ENCODE measurements at regions not wholly inside any gene's neighbourhood (a gene's known extent, or its start where the extent isn't known, plus 50 kb on each side); places are given as distances from the start of the nearest gene placed in this dataset.

DNA sequence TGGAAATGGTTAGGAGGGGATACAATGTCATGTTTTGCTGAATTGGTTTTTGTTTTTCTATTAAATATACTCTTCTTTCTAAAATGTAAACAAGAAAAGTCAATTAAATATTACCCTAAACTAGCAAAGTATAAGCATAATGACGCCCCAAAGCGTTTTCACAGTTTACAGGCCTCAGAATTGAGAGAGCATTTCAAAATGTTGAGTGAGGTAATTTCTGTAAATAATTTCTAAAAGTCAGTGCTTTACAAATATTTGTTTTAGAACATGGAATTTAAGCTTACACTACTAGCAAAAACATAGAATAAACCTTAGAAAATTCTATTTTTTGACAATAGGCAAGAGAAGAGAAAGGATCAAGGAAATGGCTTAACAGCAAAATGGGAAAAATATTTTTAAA, 958.4 kb upstream of the USP15 start:
- Mint-ChIP-seq H3K36me3 (ENCODE audit: low read depth) (no peaks in the 10 kb centered on the region), H3K4me1 (ENCODE audit: low read depth) (no peaks in the 10 kb centered on the region), H3K9me3 (no peaks in the 10 kb centered on the region), H3K27me3 (ENCODE audit: low read depth) (no peaks in the 10 kb centered on the region), H3K27ac (no peak overlapping the region), H3K4me3 (no peak overlapping the region)

DNA sequence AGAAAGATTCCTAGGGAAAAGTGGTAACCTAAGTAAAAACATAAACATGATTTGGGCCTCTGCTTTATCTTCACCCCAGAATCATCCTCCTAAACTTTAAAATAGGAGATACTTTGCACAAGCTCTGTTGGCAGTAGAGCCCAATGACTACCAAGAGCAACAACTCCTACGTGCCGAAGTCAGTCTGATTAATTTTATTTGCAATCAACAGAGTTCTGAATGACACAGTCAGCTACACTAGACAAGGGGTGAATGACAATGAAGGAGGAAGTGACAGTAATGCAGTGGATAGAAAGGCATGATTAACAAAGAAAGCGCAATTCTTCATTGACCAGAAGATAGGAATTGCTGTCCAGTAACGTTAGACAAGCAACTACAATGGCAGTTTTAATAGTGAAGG, 957.9 kb upstream of the USP15 start:
- Mint-ChIP-seq H3K4me1 (ENCODE audit: low read depth) (no peaks in the 10 kb centered on the region), H3K27ac (no peak overlapping the region), H3K27me3 (ENCODE audit: low read depth) (no peaks in the 10 kb centered on the region), H3K9me3 (no peaks in the 10 kb centered on the region), H3K4me3 (no peak overlapping the region), H3K36me3 (ENCODE audit: low read depth) (no peaks in the 10 kb centered on the region)

DNA sequence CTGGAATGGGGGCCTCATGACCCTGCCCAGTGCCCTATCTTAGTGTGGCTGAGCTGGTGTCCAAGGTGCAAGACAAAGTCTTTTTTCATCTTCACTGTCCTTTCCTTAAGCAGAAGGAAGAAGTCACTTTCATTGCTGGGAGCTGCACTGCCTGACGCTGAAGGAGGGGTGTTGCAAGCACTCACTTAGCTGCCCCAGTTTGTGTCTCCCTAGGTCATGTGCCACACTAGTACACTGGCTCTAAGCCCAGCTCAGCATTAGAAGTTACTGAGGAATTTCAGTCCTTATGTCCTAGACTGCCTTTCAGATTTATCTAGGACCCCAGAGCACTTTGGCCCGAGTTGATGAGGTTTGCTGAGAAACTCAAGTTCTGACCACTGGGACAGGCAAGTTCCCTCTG, 952.0 kb upstream of the USP15 start:
- H3K4me3 Mint-ChIP-seq, result no peak overlapping the region
- H3K27me3 Mint-ChIP-seq (ENCODE audit: low read depth), result no peaks in the 10 kb centered on the region
- H3K36me3 Mint-ChIP-seq (ENCODE audit: low read depth), result no peaks in the 10 kb centered on the region
- peaks cover 4% of the 10 kb centered on the region for H3K9me3 Mint-ChIP-seq
- H3K27ac Mint-ChIP-seq, result no peak overlapping the region
- no peaks in the 10 kb centered on the region for H3K4me1 Mint-ChIP-seq (ENCODE audit: low read depth)

DNA sequence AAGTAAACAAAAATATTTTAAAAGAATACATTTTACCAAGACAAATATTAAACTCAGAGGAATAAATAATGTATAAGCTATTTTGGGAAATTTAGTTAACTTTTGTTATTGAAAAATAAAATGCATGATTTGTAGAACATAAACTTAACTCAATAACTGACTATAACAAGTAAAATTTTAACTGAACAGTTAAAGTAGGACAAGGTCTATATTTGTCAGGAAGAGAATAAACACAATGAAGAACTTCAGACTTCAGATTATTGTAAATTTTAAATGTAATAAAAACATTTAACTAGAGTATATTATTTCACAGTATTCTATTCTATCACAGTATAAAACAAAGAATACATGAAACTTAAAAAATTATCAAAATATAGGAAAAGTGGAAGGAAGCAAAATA, 948.8 kb upstream of the USP15 start:
- Mint-ChIP-seq H3K4me3 (no peak overlapping the region), H3K4me1 (ENCODE audit: low read depth) (no peaks in the 10 kb centered on the region), H3K27me3 (ENCODE audit: low read depth) (no peaks in the 10 kb centered on the region), H3K9me3 (peaks cover 9% of the 10 kb centered on the region), H3K36me3 (ENCODE audit: low read depth) (no peaks in the 10 kb centered on the region), H3K27ac (no peak overlapping the region)

DNA sequence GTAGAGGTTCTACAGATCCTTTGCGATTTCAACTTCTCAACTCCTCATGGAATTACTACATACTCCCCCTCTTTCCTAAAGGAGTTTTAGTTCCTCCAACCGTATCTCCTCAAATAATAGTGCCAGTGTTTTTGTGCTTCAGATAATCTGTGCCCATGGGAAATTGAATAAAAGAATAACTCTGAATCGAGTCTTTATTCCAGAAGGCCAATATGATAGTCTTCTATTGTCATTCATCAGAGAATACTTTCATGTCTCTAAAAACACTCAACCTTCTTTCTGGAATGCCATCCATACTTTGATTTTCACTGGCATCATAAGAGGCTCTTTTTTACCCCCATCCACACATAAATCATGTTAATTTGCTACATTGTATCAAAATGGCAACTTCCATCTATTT, 911.3 kb upstream of the USP15 start:
- Mint-ChIP-seq H3K27ac (no peak overlapping the region), H3K9me3 (no peaks in the 10 kb centered on the region), H3K36me3 (ENCODE audit: low read depth) (no peaks in the 10 kb centered on the region), H3K27me3 (ENCODE audit: low read depth) (no peaks in the 10 kb centered on the region), H3K4me3 (no peak overlapping the region), H3K4me1 (ENCODE audit: low read depth) (no peaks in the 10 kb centered on the region)

DNA sequence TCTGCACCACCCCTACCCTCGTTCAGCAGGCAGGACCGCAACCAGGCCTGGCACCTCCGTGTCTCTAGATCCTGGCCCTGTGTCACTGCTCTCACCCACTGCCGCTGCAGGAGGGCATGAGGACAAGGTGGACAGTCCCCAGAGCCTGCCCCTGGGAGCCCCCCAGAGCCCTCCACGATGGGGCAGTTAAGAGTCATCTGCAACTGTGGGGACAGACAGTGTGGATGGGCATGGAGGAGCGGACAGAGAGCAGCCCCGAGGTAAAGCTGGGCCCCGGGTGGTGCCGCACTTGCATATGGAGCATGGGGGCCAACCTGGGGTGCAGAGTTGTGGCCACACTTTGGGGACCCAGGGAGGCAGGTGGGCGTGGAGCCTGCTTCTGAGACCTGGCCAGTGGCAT, 905.1 kb upstream of the USP15 start:
- H3K4me3 Mint-ChIP-seq, result no peak overlapping the region
- no peaks in the 10 kb centered on the region for H3K9me3 Mint-ChIP-seq
- H3K27me3 Mint-ChIP-seq (ENCODE audit: low read depth), result no peaks in the 10 kb centered on the region
- H3K27ac Mint-ChIP-seq, result no peak overlapping the region
- no peaks in the 10 kb centered on the region for H3K4me1 Mint-ChIP-seq (ENCODE audit: low read depth)
- no peaks in the 10 kb centered on the region for H3K36me3 Mint-ChIP-seq (ENCODE audit: low read depth)

DNA sequence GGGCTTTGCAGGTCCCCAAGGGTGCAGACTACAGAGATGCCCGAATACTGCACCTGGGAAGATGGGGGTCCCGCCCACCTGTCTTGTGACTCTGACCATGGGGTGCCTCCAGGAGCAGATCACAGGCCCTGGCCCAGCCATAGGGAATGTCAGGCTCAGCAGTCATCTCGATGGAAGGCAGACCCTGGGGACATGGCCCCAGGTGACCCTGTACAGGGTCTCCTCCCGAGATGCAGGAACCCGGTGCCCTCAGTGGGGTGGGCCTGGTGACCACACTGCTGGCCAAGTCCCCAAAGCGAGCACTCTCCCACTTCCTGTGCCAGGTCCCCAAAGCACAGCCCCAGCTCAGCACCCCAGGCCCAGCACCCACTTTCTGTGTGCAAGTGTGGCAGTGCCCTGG, 903.7 kb upstream of the USP15 start:
- Mint-ChIP-seq H3K4me3 (no peak overlapping the region), H3K27me3 (ENCODE audit: low read depth) (no peaks in the 10 kb centered on the region), H3K36me3 (ENCODE audit: low read depth) (no peaks in the 10 kb centered on the region), H3K27ac (no peak overlapping the region), H3K9me3 (no peaks in the 10 kb centered on the region), H3K4me1 (ENCODE audit: low read depth) (no peaks in the 10 kb centered on the region)

DNA sequence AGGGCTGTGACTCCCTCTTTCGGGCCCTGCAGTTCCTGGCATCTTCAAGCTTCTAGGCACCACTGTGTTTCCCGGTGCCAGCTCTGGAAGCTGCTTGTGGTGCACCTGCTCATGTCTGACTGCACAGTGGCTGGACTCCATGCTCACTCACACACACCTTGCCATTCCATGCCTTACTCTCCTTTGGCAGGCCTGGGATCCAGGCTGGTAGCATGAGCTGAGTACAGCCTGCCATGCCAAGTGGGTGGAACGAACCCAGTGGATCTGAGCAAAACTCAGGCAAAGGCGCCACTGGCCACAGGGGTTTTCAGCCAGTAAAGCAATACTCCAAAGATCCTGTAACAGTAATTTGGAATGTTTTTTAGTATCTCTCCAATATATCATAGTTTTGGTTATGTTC, 902.7 kb upstream of the USP15 start:
- H3K27me3 Mint-ChIP-seq (ENCODE audit: low read depth), result no peaks in the 10 kb centered on the region
- no peak overlapping the region for H3K4me3 Mint-ChIP-seq
- no peaks in the 10 kb centered on the region for H3K9me3 Mint-ChIP-seq
- no peak overlapping the region for H3K27ac Mint-ChIP-seq
- no peaks in the 10 kb centered on the region for H3K36me3 Mint-ChIP-seq (ENCODE audit: low read depth)
- no peaks in the 10 kb centered on the region for H3K4me1 Mint-ChIP-seq (ENCODE audit: low read depth)

DNA sequence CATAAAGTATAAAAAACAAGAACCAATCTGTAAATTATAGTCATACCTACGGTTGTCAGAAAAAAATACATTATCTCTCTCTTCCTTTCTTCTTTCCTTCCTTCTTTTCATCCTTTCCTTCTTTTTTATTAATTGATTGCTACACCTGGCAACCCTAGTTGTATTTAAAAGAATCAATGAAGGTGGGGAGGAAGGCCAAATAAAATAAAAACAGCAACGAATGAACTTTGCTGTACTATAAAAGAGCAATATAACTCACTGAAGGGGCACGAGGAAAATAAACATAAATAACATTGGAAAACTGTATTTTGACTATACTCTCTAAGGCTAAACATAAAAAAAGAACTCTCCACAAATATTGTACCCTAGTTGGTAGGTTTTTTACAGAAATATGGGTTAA, 898.2 kb upstream of the USP15 start:
- Mint-ChIP-seq H3K4me1 (ENCODE audit: low read depth) (no peaks in the 10 kb centered on the region), H3K9me3 (no peaks in the 10 kb centered on the region), H3K4me3 (no peak overlapping the region), H3K27ac (no peak overlapping the region), H3K36me3 (ENCODE audit: low read depth) (no peaks in the 10 kb centered on the region), H3K27me3 (ENCODE audit: low read depth) (no peaks in the 10 kb centered on the region)

DNA sequence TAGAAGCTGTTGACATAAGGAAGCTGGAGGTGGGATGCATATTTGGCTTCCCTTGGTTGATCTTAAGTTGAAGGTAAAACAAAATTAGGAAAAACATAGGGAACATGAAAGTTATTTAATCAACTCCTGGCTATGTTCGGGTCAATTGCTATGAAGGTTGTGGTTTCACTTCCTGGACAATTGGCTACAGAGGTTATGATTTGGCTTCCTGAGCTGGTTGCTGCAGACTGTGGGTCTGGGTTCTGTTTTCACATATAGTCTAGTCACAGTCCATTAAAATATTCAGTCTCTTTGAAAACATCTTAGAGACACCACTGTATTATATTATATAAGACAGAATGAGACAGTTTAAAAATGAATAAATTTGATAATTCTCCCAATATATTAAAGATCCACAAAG, 895.2 kb upstream of the USP15 start:
- Mint-ChIP-seq H3K9me3 (no peaks in the 10 kb centered on the region), H3K36me3 (ENCODE audit: low read depth) (no peaks in the 10 kb centered on the region), H3K27ac (no peak overlapping the region), H3K27me3 (ENCODE audit: low read depth) (no peaks in the 10 kb centered on the region), H3K4me3 (no peak overlapping the region), H3K4me1 (ENCODE audit: low read depth) (no peaks in the 10 kb centered on the region)

DNA sequence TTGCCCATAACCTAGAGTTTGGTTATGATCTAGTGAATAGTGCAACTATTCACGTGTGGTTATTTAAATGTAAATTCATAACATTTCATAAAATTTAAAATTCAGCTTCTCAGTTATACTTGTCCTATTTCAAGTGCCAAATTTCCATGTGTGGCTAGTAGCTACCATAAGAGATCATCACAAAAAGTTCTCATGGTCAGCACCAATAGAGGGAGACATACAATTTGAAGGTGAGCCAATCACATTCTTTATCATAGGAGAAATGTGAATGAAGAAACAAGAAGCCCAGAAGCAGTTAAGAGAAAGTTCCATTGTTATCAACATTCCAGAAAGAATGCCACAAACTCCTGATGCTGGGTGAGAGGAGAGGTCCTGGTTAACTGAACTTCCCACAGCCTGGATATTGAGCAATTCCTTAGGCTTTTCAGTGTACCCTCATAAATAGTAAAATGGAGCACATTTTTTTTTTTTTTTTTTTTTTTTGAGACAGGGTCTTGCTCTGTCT, 892.9 kb upstream of the USP15 start:
- no peaks in the 10 kb centered on the region for H3K27me3 Mint-ChIP-seq (ENCODE audit: low read depth)
- no peak overlapping the region for H3K4me3 Mint-ChIP-seq
- no peaks in the 10 kb centered on the region for H3K36me3 Mint-ChIP-seq (ENCODE audit: low read depth)
- no peaks in the 10 kb centered on the region for H3K4me1 Mint-ChIP-seq (ENCODE audit: low read depth)
- no peaks in the 10 kb centered on the region for H3K9me3 Mint-ChIP-seq
- H3K27ac Mint-ChIP-seq, result no peak overlapping the region

DNA sequence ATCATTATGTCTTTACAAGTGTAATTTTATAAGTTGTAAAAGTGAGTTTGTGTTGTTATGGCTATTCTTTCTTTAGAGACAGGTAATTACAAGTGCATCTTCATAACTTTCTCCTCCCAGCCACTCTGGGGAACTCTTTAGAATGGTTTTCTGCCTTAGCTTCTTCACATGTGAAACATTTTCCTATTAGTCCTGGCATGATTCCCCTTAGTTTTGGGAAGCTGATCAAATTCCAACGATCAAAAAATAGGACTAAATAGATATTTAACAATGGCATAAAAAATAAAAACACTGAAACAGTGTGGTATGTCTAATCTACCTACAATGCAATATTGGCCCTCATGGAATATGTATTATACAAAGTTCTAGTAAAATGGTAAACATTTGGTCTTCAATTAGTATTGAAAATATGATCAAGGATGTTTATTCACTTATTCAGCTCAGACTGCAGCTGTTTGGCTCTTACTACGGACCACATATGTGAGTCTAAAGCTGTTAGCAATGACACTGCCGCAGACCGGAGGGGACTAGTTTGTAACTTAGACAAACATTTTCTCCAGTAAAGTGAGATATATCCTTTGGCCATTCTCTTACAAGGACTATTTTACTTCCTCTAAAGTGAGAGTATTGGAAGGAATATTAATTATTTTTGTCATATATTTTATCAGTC, 890.8 kb upstream of the USP15 start:
- Mint-ChIP-seq H3K36me3 (ENCODE audit: low read depth) (no peaks in the 10 kb centered on the region), H3K27ac (no peak overlapping the region), H3K4me3 (no peak overlapping the region), H3K9me3 (no peaks in the 10 kb centered on the region), H3K27me3 (ENCODE audit: low read depth) (no peaks in the 10 kb centered on the region), H3K4me1 (ENCODE audit: low read depth) (no peaks in the 10 kb centered on the region)

DNA sequence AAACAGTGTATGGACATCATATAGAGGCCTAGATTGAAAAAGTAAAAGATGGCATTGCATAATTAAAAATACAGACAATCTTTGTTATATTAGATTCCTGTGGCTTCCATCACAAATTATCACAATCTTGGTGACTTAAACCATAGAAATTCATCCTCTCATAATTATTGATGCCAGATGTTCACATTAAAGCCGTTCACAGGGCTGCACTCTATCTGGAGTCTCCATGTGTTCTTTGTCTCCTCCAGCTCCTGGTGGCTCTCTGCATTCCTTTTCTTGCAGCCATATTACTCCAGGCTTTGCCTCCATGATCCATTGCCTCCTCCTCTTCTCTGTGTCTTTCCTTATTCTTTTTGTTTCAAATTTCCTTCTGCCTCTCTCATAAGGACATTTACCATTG, 875.7 kb upstream of the USP15 start:
- H3K4me3 Mint-ChIP-seq, result no peak overlapping the region
- H3K27me3 Mint-ChIP-seq (ENCODE audit: low read depth), result no peaks in the 10 kb centered on the region
- H3K4me1 Mint-ChIP-seq (ENCODE audit: low read depth), result no peaks in the 10 kb centered on the region
- no peaks in the 10 kb centered on the region for H3K36me3 Mint-ChIP-seq (ENCODE audit: low read depth)
- no peak overlapping the region for H3K27ac Mint-ChIP-seq
- peaks cover 10% of the 10 kb centered on the region for H3K9me3 Mint-ChIP-seq

DNA sequence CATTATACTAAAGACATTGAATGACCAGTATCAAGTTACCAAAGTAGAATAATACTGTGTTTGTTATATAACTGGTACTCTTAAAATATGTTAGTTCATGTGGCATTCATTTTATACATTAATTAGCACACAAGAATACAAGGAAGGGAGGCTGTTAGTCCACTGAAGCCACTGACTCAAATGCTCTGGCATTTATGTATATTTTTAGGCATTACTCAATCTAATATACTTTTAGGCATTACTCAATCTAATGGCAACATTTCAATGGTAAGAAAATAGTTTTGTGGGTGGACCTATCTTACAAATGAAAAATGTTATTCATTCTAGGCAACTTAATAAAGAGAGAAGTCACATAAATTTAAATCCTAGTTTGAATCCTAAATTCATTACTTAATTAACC, 874.4 kb upstream of the USP15 start:
- Mint-ChIP-seq H3K36me3 (ENCODE audit: low read depth) (no peaks in the 10 kb centered on the region), H3K4me3 (no peak overlapping the region), H3K27ac (no peak overlapping the region), H3K9me3 (peaks cover 17% of the 10 kb centered on the region), H3K4me1 (ENCODE audit: low read depth) (no peaks in the 10 kb centered on the region), H3K27me3 (ENCODE audit: low read depth) (no peaks in the 10 kb centered on the region)

DNA sequence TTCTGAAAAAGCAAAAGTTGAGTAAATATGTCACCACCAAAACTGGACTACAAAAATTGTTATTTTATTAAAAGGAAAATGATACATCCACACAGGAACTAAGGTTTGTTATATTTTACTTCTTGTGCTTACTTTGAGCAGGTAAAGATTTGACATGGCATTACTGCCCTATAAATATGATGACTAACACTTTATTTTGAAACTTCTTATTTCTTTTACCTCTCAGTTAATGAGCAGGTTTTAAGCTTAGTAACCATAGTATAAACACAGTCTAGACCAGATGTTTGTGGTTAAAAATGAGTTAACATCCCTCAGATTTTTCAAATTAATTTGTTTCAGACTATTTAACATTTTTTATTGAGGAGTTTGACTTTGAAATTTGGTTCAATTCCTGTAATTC, 862.5 kb upstream of the USP15 start:
- H3K4me1 Mint-ChIP-seq (ENCODE audit: low read depth), result no peaks in the 10 kb centered on the region
- peaks cover 5% of the 10 kb centered on the region for H3K9me3 Mint-ChIP-seq
- no peak overlapping the region for H3K4me3 Mint-ChIP-seq
- no peaks in the 10 kb centered on the region for H3K27me3 Mint-ChIP-seq (ENCODE audit: low read depth)
- H3K27ac Mint-ChIP-seq, result no peak overlapping the region
- no peaks in the 10 kb centered on the region for H3K36me3 Mint-ChIP-seq (ENCODE audit: low read depth)

DNA sequence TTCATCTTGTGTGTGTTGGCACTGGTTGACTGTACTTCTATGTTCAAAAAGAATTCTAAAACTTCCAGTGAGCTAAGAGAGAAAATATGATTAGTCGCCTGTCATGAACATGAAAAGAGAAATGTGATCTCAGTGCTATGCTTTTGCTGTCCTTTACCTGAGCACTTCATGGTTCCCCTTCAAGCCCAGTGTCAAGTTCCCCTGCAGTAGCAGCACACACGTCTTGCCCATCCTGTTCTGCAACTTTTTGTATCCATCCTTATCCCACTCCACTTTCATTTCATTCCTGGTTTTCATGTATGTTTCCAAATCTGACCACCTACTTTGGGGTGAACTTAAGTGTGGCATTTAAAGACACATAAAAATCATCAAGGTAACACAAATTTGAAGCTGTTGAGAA, 848.0 kb upstream of the USP15 start:
- no peak overlapping the region for H3K27ac Mint-ChIP-seq
- H3K4me3 Mint-ChIP-seq, result no peak overlapping the region
- H3K9me3 Mint-ChIP-seq, result peaks cover 11% of the 10 kb centered on the region
- H3K27me3 Mint-ChIP-seq (ENCODE audit: low read depth), result no peaks in the 10 kb centered on the region
- H3K4me1 Mint-ChIP-seq (ENCODE audit: low read depth), result no peaks in the 10 kb centered on the region
- H3K36me3 Mint-ChIP-seq (ENCODE audit: low read depth), result no peaks in the 10 kb centered on the region
